ENCODE measurements at regions not wholly inside any gene's neighbourhood (a gene's known extent, or its start where the extent isn't known, plus 50 kb on each side); places are given as distances from the start of the nearest gene placed in this dataset.

DNA sequence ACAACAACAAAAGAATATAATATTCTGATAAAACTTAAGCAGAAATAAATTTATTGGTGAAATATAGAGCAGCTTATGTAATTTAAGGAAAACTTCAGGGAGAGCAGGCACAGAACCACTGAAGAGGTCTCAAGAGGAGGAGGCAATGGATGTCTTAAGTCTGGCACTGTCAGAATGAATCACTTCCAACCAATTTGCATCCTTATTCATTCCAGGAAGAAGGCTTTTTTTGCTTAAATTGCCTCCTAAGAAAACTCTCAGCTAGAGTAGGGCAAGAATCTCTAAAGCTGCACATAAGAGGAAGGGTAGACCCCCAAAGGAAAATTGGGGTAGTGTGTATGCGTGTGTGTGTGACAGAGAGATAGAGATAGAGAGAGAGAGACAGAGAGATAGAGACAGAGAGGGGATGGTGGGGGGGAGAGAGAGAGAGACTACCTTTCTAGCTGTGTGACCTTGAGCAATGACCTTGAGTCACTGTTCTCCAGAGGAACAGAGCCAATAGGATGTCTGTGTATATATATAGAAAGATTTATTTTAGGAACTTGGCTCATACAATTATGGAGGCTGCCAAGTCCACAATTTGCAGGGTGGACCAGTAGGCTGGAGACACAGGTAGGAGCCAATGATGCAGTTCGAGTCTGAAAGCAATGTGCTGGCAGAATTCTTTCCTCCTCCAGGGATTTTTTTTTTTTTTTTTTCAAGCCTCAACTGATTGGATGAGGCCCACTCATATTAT is 96.4 kb upstream of the LINC00305 start:
- no peak overlapping the region for H2AFZ ChIP-seq
- no peak overlapping the region for H3K4me3 ChIP-seq (ENCODE audit: low read depth, low read length)
- no peaks in the 10 kb centered on the region for H3K9me3 ChIP-seq (ENCODE audit: control insufficient read depth, low read length)
- H3K4me2 ChIP-seq (ENCODE audit: low read length), result no peak overlapping the region
- H3K9ac ChIP-seq, result no peak overlapping the region
- no peaks in the 10 kb centered on the region for H3K36me3 ChIP-seq (ENCODE audit: control insufficient read depth, insufficient read depth, low read length)
- TF ChIP-seq, protein P1, sequence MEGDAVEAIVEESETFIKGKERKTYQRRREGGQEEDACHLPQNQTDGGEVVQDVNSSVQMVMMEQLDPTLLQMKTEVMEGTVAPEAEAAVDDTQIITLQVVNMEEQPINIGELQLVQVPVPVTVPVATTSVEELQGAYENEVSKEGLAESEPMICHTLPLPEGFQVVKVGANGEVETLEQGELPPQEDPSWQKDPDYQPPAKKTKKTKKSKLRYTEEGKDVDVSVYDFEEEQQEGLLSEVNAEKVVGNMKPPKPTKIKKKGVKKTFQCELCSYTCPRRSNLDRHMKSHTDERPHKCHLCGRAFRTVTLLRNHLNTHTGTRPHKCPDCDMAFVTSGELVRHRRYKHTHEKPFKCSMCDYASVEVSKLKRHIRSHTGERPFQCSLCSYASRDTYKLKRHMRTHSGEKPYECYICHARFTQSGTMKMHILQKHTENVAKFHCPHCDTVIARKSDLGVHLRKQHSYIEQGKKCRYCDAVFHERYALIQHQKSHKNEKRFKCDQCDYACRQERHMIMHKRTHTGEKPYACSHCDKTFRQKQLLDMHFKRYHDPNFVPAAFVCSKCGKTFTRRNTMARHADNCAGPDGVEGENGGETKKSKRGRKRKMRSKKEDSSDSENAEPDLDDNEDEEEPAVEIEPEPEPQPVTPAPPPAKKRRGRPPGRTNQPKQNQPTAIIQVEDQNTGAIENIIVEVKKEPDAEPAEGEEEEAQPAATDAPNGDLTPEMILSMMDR (IDR thresholded peaks at IDR 0.05), result no peak
- H3K27ac ChIP-seq, result no peak overlapping the region
- no peaks in the 10 kb centered on the region for H3K4me1 ChIP-seq
- no peaks in the 10 kb centered on the region for H3K79me2 ChIP-seq
- no peaks in the 10 kb centered on the region for H3K27me3 ChIP-seq (ENCODE audit: control insufficient read depth, insufficient read depth, low read length)

DNA sequence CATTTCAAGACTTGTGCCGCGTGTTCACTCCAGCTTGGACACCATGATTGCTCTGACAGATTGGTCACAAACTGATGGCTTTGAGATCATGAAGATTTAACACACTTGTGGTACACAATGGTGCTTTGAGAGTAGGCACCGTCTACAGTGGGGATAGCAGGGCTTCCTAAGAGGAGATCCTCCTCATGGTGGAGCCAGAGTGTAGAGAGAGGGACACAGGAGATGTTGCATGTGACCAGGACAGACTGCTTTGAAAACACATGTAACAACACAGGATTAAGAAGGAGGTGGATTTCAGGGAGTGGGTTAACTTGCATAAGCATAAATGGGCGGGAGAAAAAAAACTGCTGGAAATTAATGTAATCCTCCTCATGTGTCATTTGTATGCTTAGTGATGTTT is 95.7 kb upstream of the LINC00305 start:
- Histone ChIP-seq H3K4me2 (ENCODE audit: low read length) (no peak overlapping the region), H3K9me3 (ENCODE audit: control insufficient read depth, low read length) (no peaks in the 10 kb centered on the region), H3K27ac (no peak overlapping the region), H3K27me3 (ENCODE audit: control insufficient read depth, insufficient read depth, low read length) (no peaks in the 10 kb centered on the region), H3K9ac (no peak overlapping the region), H3K36me3 (ENCODE audit: control insufficient read depth, insufficient read depth, low read length) (no peaks in the 10 kb centered on the region), H2AFZ (no peak overlapping the region), H3K79me2 (no peaks in the 10 kb centered on the region), H3K4me1 (no peaks in the 10 kb centered on the region), H3K4me3 (ENCODE audit: low read depth, low read length) (no peak overlapping the region)
- TF ChIP-seq, protein P1 (IDR thresholded peaks at IDR 0.05), result no peak

DNA sequence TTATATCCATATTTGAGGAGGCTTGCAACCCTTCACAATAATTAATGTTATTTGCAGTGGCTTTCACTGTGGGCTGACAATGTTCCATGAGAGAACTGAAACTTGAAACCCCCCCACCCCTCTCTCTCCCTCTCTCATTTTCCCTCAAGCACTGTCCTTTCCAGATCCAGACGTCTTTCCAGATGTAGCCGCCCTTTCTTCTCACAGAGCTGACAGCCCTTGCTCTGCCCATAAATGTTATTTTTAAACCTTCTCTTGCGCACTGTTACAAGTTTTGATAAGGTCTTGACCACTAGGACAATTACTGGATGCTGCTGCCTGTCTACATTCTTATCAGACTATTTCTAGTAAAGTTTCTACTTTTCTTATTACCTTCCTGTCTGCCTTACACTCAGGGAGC is 91.4 kb upstream of the LINC00305 start:
- no peak overlapping the region for H3K9ac ChIP-seq
- no peak overlapping the region for H3K27ac ChIP-seq
- no peaks in the 10 kb centered on the region for H3K4me1 ChIP-seq
- no peaks in the 10 kb centered on the region for H3K36me3 ChIP-seq (ENCODE audit: control insufficient read depth, insufficient read depth, low read length)
- no peaks in the 10 kb centered on the region for H3K27me3 ChIP-seq (ENCODE audit: control insufficient read depth, insufficient read depth, low read length)
- H3K9me3 ChIP-seq (ENCODE audit: control insufficient read depth, low read length), result no peaks in the 10 kb centered on the region
- H3K79me2 ChIP-seq, result no peaks in the 10 kb centered on the region
- TF ChIP-seq, protein P1 (IDR thresholded peaks at IDR 0.05), result no peak
- no peak overlapping the region for H3K4me3 ChIP-seq (ENCODE audit: low read depth, low read length)
- H2AFZ ChIP-seq, result no peak overlapping the region
- H3K4me2 ChIP-seq (ENCODE audit: low read length), result no peak overlapping the region

DNA sequence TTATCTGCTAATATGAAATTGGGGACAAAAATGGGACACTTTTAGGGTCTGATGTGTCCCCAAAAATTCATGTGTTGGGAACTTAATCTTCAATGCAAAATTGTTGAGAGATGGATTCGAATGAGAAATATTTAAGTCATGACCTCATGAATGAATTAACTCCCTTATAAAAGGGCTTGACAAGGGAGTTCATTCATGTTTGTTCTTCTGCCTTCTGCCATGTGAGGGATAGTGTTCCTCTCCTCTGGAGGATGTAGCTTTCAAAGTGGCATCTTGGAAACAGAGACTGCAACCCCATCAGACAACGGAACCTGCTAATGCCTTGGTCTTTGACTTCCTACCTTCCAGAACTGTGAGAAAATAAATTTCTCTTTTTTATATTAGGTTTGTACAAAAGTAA is 89.2 kb upstream of the LINC00305 start:
- H3K27me3 ChIP-seq (ENCODE audit: control insufficient read depth, insufficient read depth, low read length), result no peaks in the 10 kb centered on the region
- H3K4me3 ChIP-seq (ENCODE audit: low read depth, low read length), result no peak overlapping the region
- H3K36me3 ChIP-seq (ENCODE audit: control insufficient read depth, insufficient read depth, low read length), result no peaks in the 10 kb centered on the region
- no peaks in the 10 kb centered on the region for H3K9me3 ChIP-seq (ENCODE audit: control insufficient read depth, low read length)
- H3K4me2 ChIP-seq (ENCODE audit: low read length), result no peak overlapping the region
- H3K79me2 ChIP-seq, result no peaks in the 10 kb centered on the region
- no peak overlapping the region for H3K9ac ChIP-seq
- no peak overlapping the region for H2AFZ ChIP-seq
- H3K27ac ChIP-seq, result no peak overlapping the region
- TF ChIP-seq, protein P1 (IDR thresholded peaks at IDR 0.05), result no peak
- no peaks in the 10 kb centered on the region for H3K4me1 ChIP-seq

DNA sequence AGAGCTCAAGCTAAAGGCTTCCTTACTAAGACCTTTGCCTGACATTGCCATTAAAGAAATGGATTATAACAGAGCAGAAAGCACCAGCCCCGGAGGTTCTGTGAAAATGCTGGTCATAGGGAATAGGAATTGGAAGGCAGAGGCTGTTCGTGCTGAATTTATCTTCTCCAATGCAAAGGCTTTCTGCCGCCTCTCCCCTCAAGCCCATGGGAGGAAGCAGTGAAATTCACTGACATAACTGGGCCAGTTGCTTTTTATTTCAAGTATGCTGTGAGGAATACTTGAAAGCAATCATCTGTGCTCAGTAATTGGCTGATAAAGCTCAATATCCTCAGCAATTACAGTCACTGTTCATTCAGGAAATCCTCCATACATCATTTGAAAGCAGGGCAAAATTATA is 85.4 kb upstream of the LINC00305 start:
- TF ChIP-seq, protein P1 (IDR thresholded peaks at IDR 0.05), result no peak
- Histone ChIP-seq H3K4me1 (no peaks in the 10 kb centered on the region), H2AFZ (no peak overlapping the region), H3K9ac (no peak overlapping the region), H3K36me3 (ENCODE audit: control insufficient read depth, insufficient read depth, low read length) (no peaks in the 10 kb centered on the region), H3K27me3 (ENCODE audit: control insufficient read depth, insufficient read depth, low read length) (no peaks in the 10 kb centered on the region), H3K79me2 (no peaks in the 10 kb centered on the region), H3K4me3 (ENCODE audit: low read depth, low read length) (no peak overlapping the region), H3K9me3 (ENCODE audit: control insufficient read depth, low read length) (no peaks in the 10 kb centered on the region), H3K27ac (no peak overlapping the region), H3K4me2 (ENCODE audit: low read length) (no peak overlapping the region)
